Tibial artery (tissue), 4 donors: ENCODE measurements at regions not wholly inside any gene's neighbourhood (a gene's known extent, or its start where the extent isn't known, plus 50 kb on each side); places are given as distances from the start of the nearest gene placed in this dataset.

ENCODE experiments used
- DNase-seq, 2 donors: peaks; one replicate each; pipeline ENCODE4 v3.0.0-alpha.2; 2019
- H3K27ac ChIP-seq, 2 donors: fragments of 200-600 bp; sonication (generic) in 1 of 2; 1 replicate in 1 of 2; 2 replicates in 1 of 2; pipeline ENCODE4 v1.5.1; 2018 to 2019; ENCODE audit warnings: mild to moderate bottlenecking in 1 of 2
- H3K27me3 ChIP-seq, 2 donors: fragments of 200-600 bp; sonication (generic) in 1 of 2; one replicate each; pipeline versions ENCODE4 v1.5.1 to v1.6.0; 2016 to 2019
- H3K36me3 ChIP-seq, 3 donors: fragments of 200-600 bp; sonication (generic) in 2 of 3; one replicate each; pipeline ENCODE4 v1.5.1; 2016 to 2019; ENCODE audit warnings: mild to moderate bottlenecking in 2 of 3
- H3K4me1 ChIP-seq, 4 donors: fragments of 200-600 bp; sonication (generic) in 2 of 4; 1 replicate in 3 of 4; 2 replicates in 1 of 4; pipeline ENCODE4 v1.5.1; 2016 to 2019
- H3K4me3 ChIP-seq, 2 donors: fragments of 200-600 bp; sonication (generic) in 1 of 2; 1 replicate in 1 of 2; 2 replicates in 1 of 2; pipeline ENCODE4 v1.5.1; 2018 to 2019; ENCODE audit warnings: mild to moderate bottlenecking in 2 of 2
- H3K9me3 ChIP-seq, 3 donors: fragments of 200-600 bp; sonication (generic) in 1 of 3; one replicate each; pipeline ENCODE4 v1.5.1; 2016 to 2019
- intact Hi-C: fragments of 100-400 bp; cut with DNase I; formaldehyde crosslinking; loops from one replicate; pipeline ENCODE4 v1.15.0; 2023; ENCODE audit warnings: low total_unique reads
- TF ChIP-seq, protein P1 (sequence below), 2 experiments: fragments of 200-600 bp in 1 of 2; fragments of 450-650 bp in 1 of 2; IDR thresholded peaks; one replicate each; pipeline ENCODE4 v1.5.1; 2017 to 2019; ENCODE audit warnings: antibody characterized with exemption in 2 of 2, mild to moderate bottlenecking in 1 of 2, moderate library complexity in 1 of 2

DNA sequence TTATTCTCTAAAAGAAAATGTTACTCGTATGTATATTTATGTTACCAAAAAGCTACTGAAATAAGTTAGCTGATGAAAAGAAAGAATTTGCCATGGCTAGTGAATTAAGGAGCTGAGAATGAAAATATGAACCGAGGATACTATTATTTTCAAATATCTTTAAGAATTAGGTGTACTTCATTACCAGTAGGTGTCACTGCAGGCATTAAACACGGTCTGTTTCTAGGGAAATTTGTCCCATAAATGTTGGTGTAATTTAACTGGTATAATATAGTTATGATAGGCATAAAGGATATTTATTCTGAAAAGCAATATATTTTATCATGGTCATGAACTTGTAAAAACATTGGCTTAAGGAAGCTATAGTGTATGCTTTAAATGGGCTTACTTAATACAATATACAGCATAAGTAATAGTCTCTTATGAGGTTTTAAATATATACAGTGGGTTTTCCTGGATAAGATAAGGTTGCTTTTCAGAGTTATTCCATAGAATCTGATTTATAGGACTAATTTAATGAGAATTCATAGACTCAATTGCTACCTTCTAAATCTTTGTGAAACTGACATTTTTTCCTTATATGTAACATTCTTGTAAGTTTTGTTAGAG lies 72.4 kb upstream of the MPDZ start:
- Histone ChIP-seq H3K4me1 (peaks cover 0 to 6% (median 2%) of the 10 kb centered on the region in 4 donors), H3K36me3 (no peaks in the 10 kb centered on the region), H3K27ac (no peak overlapping the region), H3K27me3 (no peaks in the 10 kb centered on the region), H3K9me3 (no peaks in the 10 kb centered on the region), H3K4me3 (no peak overlapping the region)
- TF ChIP-seq, protein P1, sequence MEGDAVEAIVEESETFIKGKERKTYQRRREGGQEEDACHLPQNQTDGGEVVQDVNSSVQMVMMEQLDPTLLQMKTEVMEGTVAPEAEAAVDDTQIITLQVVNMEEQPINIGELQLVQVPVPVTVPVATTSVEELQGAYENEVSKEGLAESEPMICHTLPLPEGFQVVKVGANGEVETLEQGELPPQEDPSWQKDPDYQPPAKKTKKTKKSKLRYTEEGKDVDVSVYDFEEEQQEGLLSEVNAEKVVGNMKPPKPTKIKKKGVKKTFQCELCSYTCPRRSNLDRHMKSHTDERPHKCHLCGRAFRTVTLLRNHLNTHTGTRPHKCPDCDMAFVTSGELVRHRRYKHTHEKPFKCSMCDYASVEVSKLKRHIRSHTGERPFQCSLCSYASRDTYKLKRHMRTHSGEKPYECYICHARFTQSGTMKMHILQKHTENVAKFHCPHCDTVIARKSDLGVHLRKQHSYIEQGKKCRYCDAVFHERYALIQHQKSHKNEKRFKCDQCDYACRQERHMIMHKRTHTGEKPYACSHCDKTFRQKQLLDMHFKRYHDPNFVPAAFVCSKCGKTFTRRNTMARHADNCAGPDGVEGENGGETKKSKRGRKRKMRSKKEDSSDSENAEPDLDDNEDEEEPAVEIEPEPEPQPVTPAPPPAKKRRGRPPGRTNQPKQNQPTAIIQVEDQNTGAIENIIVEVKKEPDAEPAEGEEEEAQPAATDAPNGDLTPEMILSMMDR (IDR thresholded peaks at IDR 0.05): peak; percentile 59 to 66
- DNase-seq: no peak
- intact Hi-C loops: loop anchor here (10.0 kb wide), 2 partner anchors 73 to 1073 kb away; no protein-coding TSS in a partner anchor

DNA sequence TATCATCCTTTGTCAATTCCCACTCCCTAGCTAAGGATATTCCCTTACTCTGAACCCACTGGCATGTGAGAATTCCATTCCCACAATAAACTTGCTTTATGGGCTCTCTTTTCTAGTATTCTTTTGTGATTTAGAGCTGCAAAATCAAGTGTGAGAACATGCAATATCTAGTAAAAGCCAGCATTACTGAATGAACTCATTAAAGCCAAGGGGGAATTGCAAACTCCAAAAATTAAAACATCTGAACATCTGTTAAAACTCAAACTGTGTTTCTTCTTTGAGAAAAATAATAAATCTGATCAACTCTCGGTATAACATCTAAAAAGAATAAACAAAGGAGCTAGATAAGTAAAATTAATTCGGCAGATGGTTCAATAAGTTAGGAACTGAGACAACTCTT lies 53.1 kb upstream of the MPDZ start:
- Histone ChIP-seq H3K4me1 (peaks cover 0 to 10% (median 0%) of the 10 kb centered on the region in 4 donors), H3K9me3 (no peaks in the 10 kb centered on the region), H3K27ac (no peak overlapping the region), H3K27me3 (no peaks in the 10 kb centered on the region), H3K4me3 (no peak overlapping the region), H3K36me3 (no peaks in the 10 kb centered on the region)
- TF ChIP-seq, protein P1 (IDR thresholded peaks at IDR 0.05): no peak
- DNase-seq: no peak
- intact Hi-C loops: no loop called here

DNA sequence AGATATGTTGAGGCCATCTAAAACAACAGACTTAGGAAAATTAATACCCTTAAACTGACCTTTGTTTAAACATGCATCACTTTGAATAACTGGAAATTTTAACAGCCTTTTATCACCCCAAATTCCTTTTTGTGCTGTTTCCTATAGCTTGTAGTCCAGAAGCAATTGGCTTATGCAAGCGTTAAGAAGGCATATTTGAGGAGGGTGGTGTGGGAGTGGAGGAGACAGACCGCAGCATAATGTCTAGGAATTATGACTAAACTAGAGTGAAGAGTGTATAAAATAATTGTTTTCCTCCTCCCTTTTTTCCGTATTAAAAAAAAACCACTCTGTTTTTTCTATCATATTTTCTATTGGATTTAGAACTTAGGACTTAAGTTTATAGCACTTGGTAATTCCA lies 51.8 kb upstream of the MPDZ start:
- Histone ChIP-seq H3K27ac (no peak overlapping the region), H3K4me3 (no peak overlapping the region), H3K4me1 (peaks cover 0 to 10% (median 0%) of the 10 kb centered on the region in 4 donors), H3K9me3 (no peaks in the 10 kb centered on the region), H3K36me3 (no peaks in the 10 kb centered on the region), H3K27me3 (no peaks in the 10 kb centered on the region)
- DNase-seq: no peak
- intact Hi-C loops: no loop called here
- TF ChIP-seq, protein P1 (IDR thresholded peaks at IDR 0.05): no peak

DNA sequence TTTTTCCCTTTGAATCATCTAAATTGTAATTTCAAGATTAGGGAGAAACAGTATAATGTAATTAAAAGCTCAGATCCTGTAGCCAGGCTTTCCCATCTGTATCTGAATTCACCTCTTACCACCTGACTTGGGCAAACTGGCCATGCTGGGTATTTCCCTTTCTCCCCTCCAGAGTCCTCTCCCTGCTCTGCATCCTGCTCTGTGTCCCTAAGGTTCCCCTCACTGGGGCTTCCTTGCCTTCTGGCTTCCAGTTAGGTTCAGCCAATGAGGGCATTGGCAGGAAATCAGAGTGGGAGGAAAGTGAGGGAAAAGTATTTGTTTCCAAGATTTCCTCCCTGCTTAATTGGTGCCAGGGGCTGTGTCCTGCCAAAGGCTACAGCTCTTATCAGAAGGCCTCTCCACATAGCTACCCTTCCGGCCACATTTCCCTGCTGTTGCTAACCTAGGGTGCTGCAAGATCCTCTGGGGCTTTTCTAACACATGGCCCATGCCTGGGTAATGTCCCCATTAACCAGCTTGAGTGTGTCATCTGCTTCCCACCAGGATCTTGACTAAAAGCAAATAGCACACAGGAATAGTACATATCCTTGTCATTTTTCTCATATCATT lies 51.0 kb upstream of the MPDZ start:
- Histone ChIP-seq H3K27ac (no peak overlapping the region), H3K27me3 (no peaks in the 10 kb centered on the region), H3K4me1 (peaks cover 0 to 10% (median 0%) of the 10 kb centered on the region in 4 donors), H3K36me3 (no peaks in the 10 kb centered on the region), H3K9me3 (no peaks in the 10 kb centered on the region), H3K4me3 (no peak overlapping the region)
- DNase-seq: peak in 1 of 2 donors; percentile 34
- TF ChIP-seq, protein P1 (IDR thresholded peaks at IDR 0.05): no peak
- intact Hi-C loops: no loop called here
